ENCODE measurements at regions not wholly inside any gene's neighbourhood (a gene's known extent, or its start where the extent isn't known, plus 50 kb on each side); places are given as distances from the start of the nearest gene placed in this dataset.
A peak's percentile ranks its signal among the peaks of the same experiment; 100 is the strongest.

DNA sequence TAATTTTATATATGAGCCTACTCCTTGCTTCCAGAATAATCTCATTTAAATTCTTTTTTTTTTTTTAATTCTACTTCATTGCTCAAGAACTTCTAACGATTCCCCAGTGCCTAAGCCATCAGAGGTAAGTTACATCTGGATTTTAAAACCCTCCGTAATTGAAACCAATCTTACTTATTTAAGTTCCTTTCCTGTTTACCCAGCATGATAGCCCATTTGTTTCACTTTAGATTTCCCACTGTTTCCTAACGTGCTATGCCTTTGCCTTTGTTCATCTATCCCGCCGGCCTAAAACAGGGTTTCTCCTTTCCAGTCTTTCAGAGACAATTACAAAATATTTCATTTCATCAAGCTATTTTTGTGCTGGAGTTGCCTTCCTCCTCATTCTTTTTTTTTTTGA, 75.8 kb upstream of the ETV1 start:
- Histone ChIP-seq H4K5ac (ENCODE audit: insufficient read length, low read depth, low read length) (no peak overlapping the region), H3K27me3 (ENCODE audit: insufficient read depth, low read length) (no peaks in the 10 kb centered on the region), H3K14ac (ENCODE audit: insufficient read depth, low read length) (no peak overlapping the region), H2BK15ac (ENCODE audit: low read depth, low read length) (no peak overlapping the region), H3K18ac (ENCODE audit: insufficient read length, low read depth, low read length) (no peak overlapping the region), H3K56ac (ENCODE audit: insufficient read length, low read depth, low read length) (no peak overlapping the region), H3K23ac (ENCODE audit: insufficient read length, low read depth, low read length) (no peak overlapping the region), H3K4ac (ENCODE audit: low read depth, low read length) (no peak overlapping the region), H3K23me2 (ENCODE audit: insufficient read length, low read depth, low read length, poor library complexity, severe bottlenecking) (no peaks in the 10 kb centered on the region), H3K27ac (ENCODE audit: insufficient read length, low read depth, low read length) (no peak overlapping the region), H2BK20ac (ENCODE audit: low read depth, low read length, poor library complexity, severe bottlenecking) (no peak overlapping the region), H3K79me1 (ENCODE audit: insufficient read depth, low read depth, low read length, poor library complexity, severe bottlenecking) (no peaks in the 10 kb centered on the region), H2BK5ac (ENCODE audit: insufficient read length, low read length) (no peak overlapping the region), H2BK120ac (ENCODE audit: low read depth, low read length, poor library complexity, severe bottlenecking) (no peak overlapping the region), H2AK5ac (ENCODE audit: insufficient read length, low read length) (no peak overlapping the region), H4K8ac (replicated peaks; ENCODE audit: insufficient read length, low read depth, low read length) (no peak overlapping the region), H3T11ph (ENCODE audit: low read length) (no peak overlapping the region), H3K9me3 (ENCODE audit: control insufficient read depth, low read depth, low read length) (no peaks in the 10 kb centered on the region), H3K79me2 (ENCODE audit: insufficient read depth, low read length) (no peaks in the 10 kb centered on the region), H3K4me2 (ENCODE audit: insufficient read depth, insufficient read length, low read length) (no peak overlapping the region), H2AFZ (ENCODE audit: low read length) (peak overlapping the region; percentile 52), H3K9ac (ENCODE audit: extremely low read depth, insufficient read length, low read length) (no peak overlapping the region), H4K91ac (ENCODE audit: insufficient read length, low read depth, low read length) (no peak overlapping the region), H4K20me1 (ENCODE audit: control insufficient read depth, insufficient read depth, insufficient read length) (no peaks in the 10 kb centered on the region), H3K4me1 (ENCODE audit: insufficient read depth, low read length) (no peaks in the 10 kb centered on the region), H2BK12ac (ENCODE audit: insufficient read length, low read depth, low read length) (no peak overlapping the region)
- H3K4me1 Mint-ChIP-seq, result peaks cover 4 to 8% of the 10 kb centered on the region in 2 experiments
- peaks cover 0 to 4% (median 2%) of the 10 kb centered on the region in 3 experiments; a peak in 4 of 7 replicates for H3K36me3 Mint-ChIP-seq (ENCODE audit: insufficient read depth in 1 of 3, low read depth in 3 of 3)
- peak overlapping the region in 2 of 3 experiments; percentile 16 to 37; a peak in 1 of 7 replicates for H3K27ac Mint-ChIP-seq
- no peaks in the 10 kb centered on the region for H3K27me3 Mint-ChIP-seq (ENCODE audit: low read depth)
- H3K4me3 Mint-ChIP-seq, result no peak overlapping the region; a peak in 1 of 5 replicates
- DNase-seq, result no peak
- H3K9me3 Mint-ChIP-seq, result peaks cover 3 to 7% of the 10 kb centered on the region in 2 experiments; a peak in 3 of 5 replicates
- TF ChIP-seq, protein P1, sequence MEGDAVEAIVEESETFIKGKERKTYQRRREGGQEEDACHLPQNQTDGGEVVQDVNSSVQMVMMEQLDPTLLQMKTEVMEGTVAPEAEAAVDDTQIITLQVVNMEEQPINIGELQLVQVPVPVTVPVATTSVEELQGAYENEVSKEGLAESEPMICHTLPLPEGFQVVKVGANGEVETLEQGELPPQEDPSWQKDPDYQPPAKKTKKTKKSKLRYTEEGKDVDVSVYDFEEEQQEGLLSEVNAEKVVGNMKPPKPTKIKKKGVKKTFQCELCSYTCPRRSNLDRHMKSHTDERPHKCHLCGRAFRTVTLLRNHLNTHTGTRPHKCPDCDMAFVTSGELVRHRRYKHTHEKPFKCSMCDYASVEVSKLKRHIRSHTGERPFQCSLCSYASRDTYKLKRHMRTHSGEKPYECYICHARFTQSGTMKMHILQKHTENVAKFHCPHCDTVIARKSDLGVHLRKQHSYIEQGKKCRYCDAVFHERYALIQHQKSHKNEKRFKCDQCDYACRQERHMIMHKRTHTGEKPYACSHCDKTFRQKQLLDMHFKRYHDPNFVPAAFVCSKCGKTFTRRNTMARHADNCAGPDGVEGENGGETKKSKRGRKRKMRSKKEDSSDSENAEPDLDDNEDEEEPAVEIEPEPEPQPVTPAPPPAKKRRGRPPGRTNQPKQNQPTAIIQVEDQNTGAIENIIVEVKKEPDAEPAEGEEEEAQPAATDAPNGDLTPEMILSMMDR (conservative IDR thresholded peaks at IDR 0.05), result no peak
- WGBS (ENCODE audit: extremely low coverage, insufficient read length, low lambda C conversion rate), result no CpG with 5 or more reads among the region's 5 CpGs
